HUES64 (cell line): ENCODE measurements at regions not wholly inside any gene's neighbourhood (a gene's known extent, or its start where the extent isn't known, plus 50 kb on each side); places are given as distances from the start of the nearest gene placed in this dataset.
"Not testable (repeated sequence)": the region's sequence is repeated elsewhere in the genome, so short reads cannot be mapped to it uniquely, and the experiment has no call there.

Experiments
- H3K27ac ChIP-seq: 2 replicates; pipeline ENCODE4 v1.7.0; 2013; ENCODE audit warnings: low read depth, low read length, inconsistent platforms
- H3K27me3 ChIP-seq: 2 replicates; pipeline ENCODE4 v1.6.1; 2013; ENCODE audit warnings: mild to moderate bottlenecking, low read length; ENCODE audit not compliant: insufficient read depth
- H3K36me3 ChIP-seq: 2 replicates; pipeline ENCODE4 v1.6.1; 2013; ENCODE audit warnings: mild to moderate bottlenecking, low read length; ENCODE audit not compliant: insufficient read depth
- H3K4me1 ChIP-seq: 2 replicates; pipeline ENCODE4 v1.6.1; 2013; ENCODE audit warnings: mild to moderate bottlenecking, low read length, moderate library complexity; ENCODE audit not compliant: insufficient read depth
- H3K4me3 ChIP-seq: 2 replicates; pipeline ENCODE4 v1.5.1; 2013; ENCODE audit warnings: mild to moderate bottlenecking, low read length, moderate library complexity
- H3K9ac ChIP-seq: 2 replicates; pipeline ENCODE4 v1.6.1; 2013; ENCODE audit warnings: mild to moderate bottlenecking, low read depth, low read length
- H3K9me3 ChIP-seq: 2 replicates; pipeline ENCODE4 v1.6.1; 2013; ENCODE audit warnings: low read depth, low read length; ENCODE audit not compliant: insufficient read depth
- WGBS: fragments of 150-250, 120-280 bp; methylation state at CpG from one replicate; pipeline ENCODE4 v1.1.7; 2013; ENCODE audit warnings: missing lambda C conversion rate; 5-methylcytosine and 5-hydroxymethylcytosine counted together

- not testable (repeated sequence) for H3K27ac ChIP-seq, H3K27me3 ChIP-seq, H3K9ac ChIP-seq, H3K9me3 ChIP-seq, H3K4me3 ChIP-seq, H3K36me3 ChIP-seq, H3K4me1 ChIP-seq
Measured at GRCh38 chr5:34331928-34332454, 289.0 kb upstream of the C1QTNF3 start.

GRCh38 chr5:34339408-34340001 is 296.5 kb upstream of the C1QTNF3 start:
- H3K4me3 ChIP-seq, H3K27me3 ChIP-seq, H3K27ac ChIP-seq, H3K9me3 ChIP-seq, H3K9ac ChIP-seq, H3K36me3 ChIP-seq, H3K4me1 ChIP-seq: not testable (repeated sequence)
- WGBS, result 83% methylated on average over 1 of the region's 1 CpG

GRCh38 chr5:34354440-34354839 is 301.7 kb upstream of the RAI14 start:
- H3K9ac ChIP-seq, H3K4me3 ChIP-seq, H3K27ac ChIP-seq, H3K36me3 ChIP-seq, H3K27me3 ChIP-seq, H3K4me1 ChIP-seq, H3K9me3 ChIP-seq: not testable (repeated sequence)
- WGBS, result 67% methylated on average over 2 of the region's 2 CpGs

- H3K27ac ChIP-seq, H3K4me1 ChIP-seq, H3K36me3 ChIP-seq, H3K27me3 ChIP-seq, H3K9ac ChIP-seq, H3K9me3 ChIP-seq, H3K4me3 ChIP-seq: not testable (repeated sequence)
- WGBS, result 100% methylated on average over 1 of the region's 2 CpGs
Measured at GRCh38 chr5:34371417-34371816, 284.7 kb upstream of the RAI14 start.

GRCh38 chr5:34371817-34372216 is 284.3 kb upstream of the RAI14 start:
- not testable (repeated sequence) for H3K9ac ChIP-seq, H3K36me3 ChIP-seq, H3K9me3 ChIP-seq, H3K4me3 ChIP-seq, H3K27ac ChIP-seq, H3K4me1 ChIP-seq, H3K27me3 ChIP-seq
- 56% methylated on average over 1 of the region's 1 CpG for WGBS

- H3K27me3 ChIP-seq, H3K36me3 ChIP-seq, H3K4me1 ChIP-seq, H3K9me3 ChIP-seq, H3K27ac ChIP-seq, H3K9ac ChIP-seq, H3K4me3 ChIP-seq: not testable (repeated sequence)
- WGBS, result 86% methylated on average over 5 of the region's 5 CpGs
Measured at GRCh38 chr5:34372739-34373138, 283.4 kb upstream of the RAI14 start.

- H3K27me3 ChIP-seq, H3K36me3 ChIP-seq, H3K4me1 ChIP-seq, H3K9me3 ChIP-seq, H3K27ac ChIP-seq, H3K9ac ChIP-seq, H3K4me3 ChIP-seq: not testable (repeated sequence)
- WGBS, result no CpG with 5 or more reads among the region's 2 CpGs
Measured at GRCh38 chr5:34377651-34378050, 278.5 kb upstream of the RAI14 start.

- H3K9ac ChIP-seq, H3K4me1 ChIP-seq, H3K36me3 ChIP-seq, H3K9me3 ChIP-seq, H3K4me3 ChIP-seq, H3K27ac ChIP-seq, H3K27me3 ChIP-seq: not testable (repeated sequence)
- 96% methylated on average over 2 of the region's 2 CpGs for WGBS
Measured at GRCh38 chr5:34378498-34378897, 277.6 kb upstream of the RAI14 start.

GRCh38 chr5:34388754-34389153 is 267.4 kb upstream of the RAI14 start:
- 64% methylated on average over 2 of the region's 3 CpGs for WGBS

GRCh38 chr5:34409373-34409772 is 246.8 kb upstream of the RAI14 start:
- Histone ChIP-seq H3K27ac (no peak overlapping the region), H3K4me1 (peaks cover 41% of the 10 kb centered on the region), H3K9ac (no peak overlapping the region), H3K4me3 (no peak overlapping the region), H3K9me3 (0 out of 2 replicates have a peak, but pooled peaks cover 7% of the 10 kb centered on the region), H3K27me3 (no peaks in the 10 kb centered on the region), H3K36me3 (no peaks in the 10 kb centered on the region; the same call in 1 of the 2 replicates)

More at GRCh38 chr5:34388754-34389153, 267.4 kb upstream of the RAI14 start:
- H3K9me3 ChIP-seq, H3K9ac ChIP-seq, H3K4me3 ChIP-seq, H3K27ac ChIP-seq, H3K36me3 ChIP-seq, H3K27me3 ChIP-seq, H3K4me1 ChIP-seq: not testable (repeated sequence)

- Histone ChIP-seq H3K9me3 (0 out of 2 replicates have a peak, but pooled peaks cover 7% of the 10 kb centered on the region), H3K4me1 (peaks cover 53% of the 10 kb centered on the region), H3K27ac (peak overlapping the region; percentile 99), H3K4me3 (peak overlapping the region; percentile 11), H3K9ac (peak overlapping the region; percentile 75), H3K36me3 (no peaks in the 10 kb centered on the region; the same call in 1 of the 2 replicates), H3K27me3 (no peaks in the 10 kb centered on the region)
- WGBS, result 57% methylated on average over 2 of the region's 2 CpGs
Measured at GRCh38 chr5:34410411-34411139, 245.6 kb upstream of the RAI14 start.
